ENCODE measurements at regions not wholly inside any gene's neighbourhood (a gene's known extent, or its start where the extent isn't known, plus 50 kb on each side); places are given as distances from the start of the nearest gene placed in this dataset.

GRCh38 chr22:26796785-26797184 lies 139.4 kb downstream of the MIAT start:
- Histone ChIP-seq H3K4me2 (ENCODE audit: insufficient read depth in 1 of 2, low read depth in 2 of 2, low read length in 2 of 2) (no peak overlapping the region), H3K14ac (ENCODE audit: insufficient read length) (no peak overlapping the region), H2BK5ac (ENCODE audit: low read depth, low read length) (no peak overlapping the region), H3K56ac (replicated peaks; ENCODE audit: insufficient read length, low read depth, low read length) (no peak overlapping the region), H2BK12ac (ENCODE audit: low read depth, low read length) (no peak overlapping the region; the same call in 1 of the 2 replicates), H4K8ac (ENCODE audit: extremely low read depth, insufficient read depth, low read length) (no peak overlapping the region), H3K27ac (ENCODE audit: low read depth, low read length) (no peak overlapping the region), H2AFZ (ENCODE audit: low read length) (no peak overlapping the region), H3K79me1 (ENCODE audit: low read depth, low read length) (no peaks in the 10 kb centered on the region), H3K9ac (replicated peaks in 1 of 4; ENCODE audit: extremely low read depth in 1 of 4, low read depth in 3 of 4, low read length in 3 of 4) (no peak overlapping the region), H3K27me3 (replicated peaks in 1 of 4; ENCODE audit: control insufficient read depth in 3 of 4, extremely low read depth in 1 of 4, insufficient read depth in 3 of 4, low read length in 3 of 4) (no peaks in the 10 kb centered on the region), H2BK15ac (ENCODE audit: low read length) (0 out of 2 replicates have a peak overlapping the region, but pooled peaks have one; percentile 19), H3K36me3 (ENCODE audit: control insufficient read depth in 2 of 4, insufficient read depth in 4 of 4, low read length in 3 of 4) (no peaks in the 10 kb centered on the region), H3K4me3 (ENCODE audit: extremely low read depth in 1 of 4, insufficient read depth in 2 of 4, low read depth in 3 of 4, low read length in 4 of 4) (no peak overlapping the region), H3K4me1 (replicated peaks in 1 of 4; ENCODE audit: control insufficient read depth in 3 of 4, insufficient read depth in 4 of 4, low read length in 3 of 4) (peaks cover 2 to 13% (median 7%) of the 10 kb centered on the region in 4 experiments), H3K23ac (ENCODE audit: insufficient read length) (no peak overlapping the region), H3K4ac (replicated peaks; ENCODE audit: insufficient read length, low read depth, low read length) (no peak overlapping the region), H4K20me1 (replicated peaks in 1 of 2; ENCODE audit: control insufficient read depth in 1 of 2, insufficient read depth in 2 of 2, low read length in 2 of 2) (no peaks in the 10 kb centered on the region), H3K18ac (ENCODE audit: extremely low read depth, low read length) (no peak overlapping the region), H3K9me3 (ENCODE audit: insufficient read depth in 2 of 2, low read depth in 1 of 2, low read length in 1 of 2) (no peaks in the 10 kb centered on the region), H3K79me2 (ENCODE audit: control insufficient read depth in 1 of 2, insufficient read depth in 2 of 2, low read length in 2 of 2) (no peaks in the 10 kb centered on the region), H3K23me2 (ENCODE audit: low read depth, low read length) (no peaks in the 10 kb centered on the region; the same call in 1 of the 2 replicates), H4K91ac (replicated peaks; ENCODE audit: insufficient read length, low read length) (no peak overlapping the region), H2BK20ac (ENCODE audit: low read length) (no peak overlapping the region), H2BK120ac (replicated peaks; ENCODE audit: low read depth, low read length) (no peak overlapping the region), H4K5ac (ENCODE audit: insufficient read length, low read depth, low read length) (no peak overlapping the region), H2AK5ac (ENCODE audit: low read depth, low read length) (no peak overlapping the region)
- 88% methylated on average over 11 of the region's 12 CpGs; no CpG with 5 or more reads in 1 of the 2 experiments for WGBS, 2 experiments (ENCODE audit: extremely low coverage in 1 of 2, insufficient coverage in 1 of 2, insufficient read length in 1 of 2, insufficient replicate concordance in 2 of 2, low coverage in 1 of 2, low lambda C conversion rate in 2 of 2, missing lambda C conversion rate in 1 of 2)
- no peak for DNase-seq (ENCODE audit: low read depth in 1 of 2, low spot score in 2 of 2)
- ChIA-PET POLR2A (ENCODE audit: partially characterized antibody) (interaction anchor here (0.8 kb wide), 1 partner anchor 11 kb away, joined by 4 read pairs; no protein-coding TSS in a partner anchor), CTCF (ENCODE audit: partially characterized antibody) (interaction anchor here (1.5 to 2.3 kb wide), 3 partner anchors 9 to 31 kb away, joined by 4 to 7 read pairs (median 6); no protein-coding TSS in a partner anchor)
- TF ChIP-seq SUZ12 (IDR thresholded peaks at IDR 0.05; ENCODE audit: low read length) (no peak), RBBP5 (IDR thresholded peaks at IDR 0.05; ENCODE audit: borderline replicate concordance, low read depth, low read length) (no peak), JUN (IDR thresholded peaks at IDR 0.05; ENCODE audit: low read depth, low read length) (no peak), YY1 (IDR thresholded peaks at IDR 0.05; ENCODE audit: low read depth, low read length) (no peak), BCL11A (IDR thresholded peaks at IDR 0.05; ENCODE audit: low read depth in 2 of 2, low read length in 2 of 2) (no peak)
- FAIRE-seq = no peak

Measured in H1 (cell line).